Neural cell (in vitro differentiated cells): ENCODE measurements at regions not wholly inside any gene's neighbourhood (a gene's known extent, or its start where the extent isn't known, plus 50 kb on each side); places are given as distances from the start of the nearest gene placed in this dataset.

Experiments
- H2AFZ ChIP-seq: fragments of 200-600, 300-800 bp; sonication (generic), shearing (Covaris generic); 2 replicates; pipeline ENCODE4 v1.6.0; 2014; ENCODE audit warnings: low read depth, mild to moderate bottlenecking, antibody characterized with exemption, low read length, moderate library complexity
- H3F3A ChIP-seq: fragments of 200-600 bp; shearing (Covaris generic); 2 replicates; pipeline ENCODE4 v1.6.1; 2016; ENCODE audit warnings: mild to moderate bottlenecking, moderate library complexity, mixed read lengths, antibody characterized with exemption, low read length; ENCODE audit not compliant: insufficient read depth, poor library complexity, severe bottlenecking
- H3K27ac ChIP-seq: fragments of 200-600, 300-800 bp; sonication (generic), shearing (Covaris generic); 2 replicates; pipeline ENCODE4 v1.5.1; 2014; ENCODE audit warnings: mild to moderate bottlenecking, low read length, moderate library complexity
- H3K27me3 ChIP-seq: fragments of 300-800, 200-600 bp; sonication (generic), shearing (Covaris generic); 2 replicates; pipeline ENCODE4 v1.6.0; 2014; ENCODE audit warnings: mild to moderate bottlenecking, low read depth, low read length, moderate library complexity; ENCODE audit not compliant: insufficient read depth
- H3K36me3 ChIP-seq: fragments of 300-800, 200-600 bp; sonication (generic), shearing (Covaris generic); 2 replicates; pipeline ENCODE4 v1.5.1; 2014; ENCODE audit warnings: mild to moderate bottlenecking, antibody characterized with exemption, low read length, moderate library complexity; ENCODE audit not compliant: insufficient read depth
- H3K4me2 ChIP-seq: fragments of 300-800, 200-600 bp; sonication (generic), shearing (Covaris generic); 2 replicates; pipeline ENCODE4 v1.6.0; 2014; ENCODE audit warnings: mild to moderate bottlenecking, low read length
- H3K4me3 ChIP-seq: fragments of 300-800, 200-600 bp; sonication (generic), shearing (Covaris generic); 2 replicates; pipeline ENCODE4 v1.5.1; 2014; ENCODE audit warnings: mild to moderate bottlenecking, low read length, moderate library complexity
- H3K79me2 ChIP-seq: fragments of 200-600 bp; shearing (Covaris generic); replicated peaks from 2 replicates; pipeline ENCODE4 v1.6.0; 2014; ENCODE audit warnings: mild to moderate bottlenecking, low read length, moderate library complexity; ENCODE audit not compliant: insufficient read depth
- H3K9ac ChIP-seq: fragments of 300-800, 200-600 bp; sonication (generic), shearing (Covaris generic); 2 replicates; pipeline ENCODE4 v1.6.1; 2016; ENCODE audit warnings: mild to moderate bottlenecking, low read length, mixed read lengths
- H3K9me2 ChIP-seq: fragments of 200-600 bp; shearing (Covaris generic); 2 replicates; pipeline ENCODE4 v1.6.1; 2016; ENCODE audit warnings: mild to moderate bottlenecking, low read length, mixed read lengths; ENCODE audit not compliant: insufficient read depth
- H3K9me3 ChIP-seq: fragments of 200-600, 300-800 bp; sonication (generic), shearing (Covaris generic); 2 replicates; pipeline ENCODE4 v1.6.1; 2016; ENCODE audit warnings: mild to moderate bottlenecking, mixed run types, low read length, moderate library complexity, mixed read lengths
- H4K20me1 ChIP-seq: fragments of 200-600 bp; shearing (Covaris generic); 2 replicates; pipeline ENCODE4 v1.6.1; 2016; ENCODE audit warnings: mild to moderate bottlenecking, mixed run types; ENCODE audit not compliant: insufficient read depth
- EP300 ChIP-seq: fragments of 450-650 bp; conservative IDR thresholded peaks from 2 replicates; pipeline ENCODE4 v1.6.1; 2014; ENCODE audit warnings: antibody characterized with exemption, mild to moderate bottlenecking, moderate library complexity; ENCODE audit not compliant: poor library complexity, severe bottlenecking
- EZH2 ChIP-seq: fragments of 200-600, 300-800 bp; shearing (Covaris generic), sonication (generic); IDR thresholded peaks from 2 replicates; pipeline ENCODE4 v1.6.1; 2014; ENCODE audit warnings: antibody characterized with exemption, low read length, borderline replicate concordance, mild to moderate bottlenecking; ENCODE audit not compliant: insufficient read depth, poor library complexity, severe bottlenecking
- MXI1 ChIP-seq: fragments of 450-650 bp; conservative IDR thresholded peaks from 2 replicates; pipeline ENCODE4 v1.6.1; 2014; ENCODE audit warnings: antibody characterized with exemption, mild to moderate bottlenecking; ENCODE audit not compliant: poor library complexity, severe bottlenecking
- POLR2AphosphoS5 ChIP-seq: IDR thresholded peaks from 2 replicates; pipeline ENCODE4 v1.6.1; 2012
- RAD21 ChIP-seq: fragments of 450-650 bp; conservative IDR thresholded peaks from 2 replicates; pipeline ENCODE4 v1.6.1; 2014; ENCODE audit warnings: antibody characterized with exemption, mild to moderate bottlenecking, moderate library complexity
- REST ChIP-seq: IDR thresholded peaks from 2 replicates; pipeline ENCODE4 v1.6.1; 2012; ENCODE audit warnings: borderline replicate concordance
- SMC3 ChIP-seq: fragments of 450-650 bp; conservative IDR thresholded peaks from 2 replicates; pipeline ENCODE4 v1.6.1; 2014; ENCODE audit warnings: antibody characterized with exemption, mild to moderate bottlenecking, moderate library complexity; ENCODE audit not compliant: poor library complexity
- TAF1 ChIP-seq: IDR thresholded peaks from 2 replicates; pipeline ENCODE4 v1.6.1; 2012; ENCODE audit warnings: low read depth
- TF ChIP-seq, protein P1 (sequence below): fragments of 450-650 bp; IDR thresholded peaks from 2 replicates; pipeline ENCODE4 v1.5.1; 2014; ENCODE audit warnings: antibody characterized with exemption, mild to moderate bottlenecking, moderate library complexity; ENCODE audit not compliant: poor library complexity, severe bottlenecking

DNA sequence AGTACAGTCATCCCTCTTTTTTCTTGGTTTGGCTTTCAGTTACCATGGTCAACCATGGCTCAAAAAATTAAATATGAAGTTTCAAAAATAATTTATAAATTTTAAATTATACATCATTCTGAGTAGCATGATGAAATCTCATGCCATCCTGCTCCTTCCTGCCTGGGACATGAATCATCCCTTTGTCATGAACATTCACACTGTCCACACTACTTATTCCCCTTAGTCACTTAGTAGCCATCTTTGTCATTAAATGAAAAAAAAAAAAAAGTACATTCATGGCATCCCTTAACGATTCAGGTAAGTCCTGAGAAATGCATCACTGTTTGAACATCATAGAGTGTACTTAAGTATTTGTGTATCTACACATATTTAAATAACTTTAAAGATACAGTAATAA, 1046.3 kb downstream of the ROBO2 start:
- H3K27ac ChIP-seq: no peak overlapping the region
- TF ChIP-seq TAF1: no peak
- no peak for TF ChIP-seq MXI1
- no peak for TF ChIP-seq REST
- TF ChIP-seq EP300: no peak
- TF ChIP-seq SMC3: no peak
- TF ChIP-seq, protein P1, sequence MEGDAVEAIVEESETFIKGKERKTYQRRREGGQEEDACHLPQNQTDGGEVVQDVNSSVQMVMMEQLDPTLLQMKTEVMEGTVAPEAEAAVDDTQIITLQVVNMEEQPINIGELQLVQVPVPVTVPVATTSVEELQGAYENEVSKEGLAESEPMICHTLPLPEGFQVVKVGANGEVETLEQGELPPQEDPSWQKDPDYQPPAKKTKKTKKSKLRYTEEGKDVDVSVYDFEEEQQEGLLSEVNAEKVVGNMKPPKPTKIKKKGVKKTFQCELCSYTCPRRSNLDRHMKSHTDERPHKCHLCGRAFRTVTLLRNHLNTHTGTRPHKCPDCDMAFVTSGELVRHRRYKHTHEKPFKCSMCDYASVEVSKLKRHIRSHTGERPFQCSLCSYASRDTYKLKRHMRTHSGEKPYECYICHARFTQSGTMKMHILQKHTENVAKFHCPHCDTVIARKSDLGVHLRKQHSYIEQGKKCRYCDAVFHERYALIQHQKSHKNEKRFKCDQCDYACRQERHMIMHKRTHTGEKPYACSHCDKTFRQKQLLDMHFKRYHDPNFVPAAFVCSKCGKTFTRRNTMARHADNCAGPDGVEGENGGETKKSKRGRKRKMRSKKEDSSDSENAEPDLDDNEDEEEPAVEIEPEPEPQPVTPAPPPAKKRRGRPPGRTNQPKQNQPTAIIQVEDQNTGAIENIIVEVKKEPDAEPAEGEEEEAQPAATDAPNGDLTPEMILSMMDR: no peak
- TF ChIP-seq RAD21: no peak
- TF ChIP-seq POLR2AphosphoS5: no peak
- no peak for TF ChIP-seq EZH2

DNA sequence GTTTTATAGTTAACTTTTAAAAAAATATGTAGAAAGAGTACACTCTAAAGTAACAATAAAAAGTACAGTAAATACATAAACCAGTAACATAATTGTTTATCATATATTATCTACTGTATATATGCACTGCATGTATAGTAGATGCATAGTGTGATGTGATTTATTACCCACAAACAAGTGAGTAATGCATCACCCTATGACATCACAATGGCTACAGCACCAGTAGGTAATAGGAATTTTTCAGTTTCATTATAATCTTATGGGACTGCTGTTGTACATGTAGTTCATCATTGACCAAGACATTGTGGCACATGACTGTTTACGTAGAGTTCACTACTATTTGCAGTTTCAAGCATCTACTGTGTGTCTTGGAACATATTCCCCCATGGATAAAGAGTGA, 1047.2 kb downstream of the ROBO2 start:
- no peaks in the 10 kb centered on the region for H4K20me1 ChIP-seq
- H3K27ac ChIP-seq: no peak overlapping the region
- H2AFZ ChIP-seq: no peak overlapping the region
- no peaks in the 10 kb centered on the region for H3K9me2 ChIP-seq
- no peak overlapping the region for H3K4me2 ChIP-seq
- no peaks in the 10 kb centered on the region for H3K36me3 ChIP-seq
- no peak for TF ChIP-seq POLR2AphosphoS5
- TF ChIP-seq RAD21: no peak
- TF ChIP-seq MXI1: no peak
- TF ChIP-seq, protein P1: no peak
- no peak for TF ChIP-seq REST
- TF ChIP-seq EP300: no peak
- no peak for TF ChIP-seq TAF1
- TF ChIP-seq SMC3: no peak
- H3K9me3 ChIP-seq: no peaks in the 10 kb centered on the region
- H3K4me3 ChIP-seq: no peak overlapping the region
- no peaks in the 10 kb centered on the region for H3K79me2 ChIP-seq
- H3K9ac ChIP-seq: no peak overlapping the region
- H3K27me3 ChIP-seq: no peaks in the 10 kb centered on the region
- no peaks in the 10 kb centered on the region for H3F3A ChIP-seq

More for the DNA sequence above, 1046.3 kb downstream of the ROBO2 start:
- H3K9me2 ChIP-seq: no peaks in the 10 kb centered on the region
- no peaks in the 10 kb centered on the region for H3K79me2 ChIP-seq
- H3K36me3 ChIP-seq: no peaks in the 10 kb centered on the region
- H3K9ac ChIP-seq: no peak overlapping the region
- H3K4me3 ChIP-seq: no peak overlapping the region
- H2AFZ ChIP-seq: no peak overlapping the region
- no peaks in the 10 kb centered on the region for H3K9me3 ChIP-seq
- H3K4me2 ChIP-seq: no peak overlapping the region
- no peaks in the 10 kb centered on the region for H3K27me3 ChIP-seq
- no peaks in the 10 kb centered on the region for H4K20me1 ChIP-seq
- no peaks in the 10 kb centered on the region for H3F3A ChIP-seq
